SK-N-SH treated with all-trans-retinoic acid at 6 μM for 48 hours (cell line): ENCODE measurements at regions not wholly inside any gene's neighbourhood (a gene's known extent, or its start where the extent isn't known, plus 50 kb on each side); places are given as distances from the start of the nearest gene placed in this dataset.

Experiments
- ARNTL ChIP-seq: fragments of 450-650 bp; formaldehyde crosslinking; IDR thresholded peaks from 2 replicates; pipeline ENCODE4 v1.5.0; 2020; ENCODE audit warnings: low read depth, mild to moderate bottlenecking, moderate library complexity, borderline replicate concordance
- RARB ChIP-seq: fragments of 250-450 bp; sonication (Bioruptor Pico); IDR thresholded peaks from 2 replicates; pipeline ENCODE4 v1.8.0; 2021; ENCODE audit warnings: mild to moderate bottlenecking, moderate library complexity
- TSHZ2 ChIP-seq: fragments of 250-450 bp; sonication (Bioruptor Pico); IDR thresholded peaks from 2 replicates; pipeline ENCODE4 v1.5.0; 2020; ENCODE audit warnings: mild to moderate bottlenecking, moderate library complexity
- TF ChIP-seq, protein P1 (sequence below): fragments of 250-450 bp; sonication (Bioruptor Pico); IDR thresholded peaks from 2 replicates; pipeline ENCODE4 v1.8.0; 2020; ENCODE audit warnings: mild to moderate bottlenecking, moderate library complexity, borderline replicate concordance

DNA sequence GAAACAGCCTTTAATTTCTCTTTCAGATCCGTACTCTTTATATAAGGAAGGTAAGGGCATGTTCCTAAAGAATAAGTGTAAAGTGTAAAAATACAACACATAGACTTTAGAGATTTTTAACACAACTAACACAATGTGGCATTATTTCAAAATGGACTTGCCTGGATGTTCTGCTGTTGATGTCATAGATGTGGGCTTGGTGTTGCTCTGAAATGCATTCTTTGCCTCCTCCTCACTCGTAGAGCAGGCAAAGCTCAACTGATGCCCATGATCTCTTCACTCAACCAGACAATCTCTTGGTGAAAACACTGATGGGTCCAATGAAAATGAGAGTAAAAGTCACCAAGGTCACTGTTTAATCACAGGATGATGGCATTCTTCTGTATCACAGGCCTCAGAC lies 174.2 kb upstream of the TCERG1L start:
- no peak for TF ChIP-seq TSHZ2 (CRISPR knock-in tag)
- TF ChIP-seq RARB (CRISPR knock-in tag), result no peak
- TF ChIP-seq, protein P1, sequence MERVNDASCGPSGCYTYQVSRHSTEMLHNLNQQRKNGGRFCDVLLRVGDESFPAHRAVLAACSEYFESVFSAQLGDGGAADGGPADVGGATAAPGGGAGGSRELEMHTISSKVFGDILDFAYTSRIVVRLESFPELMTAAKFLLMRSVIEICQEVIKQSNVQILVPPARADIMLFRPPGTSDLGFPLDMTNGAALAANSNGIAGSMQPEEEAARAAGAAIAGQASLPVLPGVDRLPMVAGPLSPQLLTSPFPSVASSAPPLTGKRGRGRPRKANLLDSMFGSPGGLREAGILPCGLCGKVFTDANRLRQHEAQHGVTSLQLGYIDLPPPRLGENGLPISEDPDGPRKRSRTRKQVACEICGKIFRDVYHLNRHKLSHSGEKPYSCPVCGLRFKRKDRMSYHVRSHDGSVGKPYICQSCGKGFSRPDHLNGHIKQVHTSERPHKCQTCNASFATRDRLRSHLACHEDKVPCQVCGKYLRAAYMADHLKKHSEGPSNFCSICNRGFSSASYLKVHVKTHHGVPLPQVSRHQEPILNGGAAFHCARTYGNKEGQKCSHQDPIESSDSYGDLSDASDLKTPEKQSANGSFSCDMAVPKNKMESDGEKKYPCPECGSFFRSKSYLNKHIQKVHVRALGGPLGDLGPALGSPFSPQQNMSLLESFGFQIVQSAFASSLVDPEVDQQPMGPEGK (CRISPR knock-in tag), result no peak
- TF ChIP-seq ARNTL, result no peak
